Uterus (tissue), 3 donors: ENCODE measurements at regions not wholly inside any gene's neighbourhood (a gene's known extent, or its start where the extent isn't known, plus 50 kb on each side); places are given as distances from the start of the nearest gene placed in this dataset.

Experiments used
- DNase-seq, 2 donors: peaks; one replicate each; pipeline ENCODE4 v3.0.0-alpha.2; 2019 to 2020
- H3K27ac ChIP-seq, 2 donors: fragments of 200-600 bp; sonication (generic); 1 replicate in 1 of 2; 2 replicates in 1 of 2; pipeline ENCODE4 v1.5.1; 2016 to 2018
- H3K27me3 ChIP-seq, 2 donors: fragments of 200-600 bp; sonication (generic); one replicate each; pipeline ENCODE4 v1.5.1; 2018 to 2019; ENCODE audit warnings: control low read depth in 1 of 2
- H3K36me3 ChIP-seq, 2 donors: fragments of 200-600 bp; sonication (generic); one replicate each; pipeline ENCODE4 v1.5.1; 2019; ENCODE audit warnings: control low read depth in 1 of 2
- H3K4me1 ChIP-seq, 2 donors: fragments of 200-600 bp; sonication (generic); one replicate each; pipeline ENCODE4 v1.5.1; 2018 to 2019; ENCODE audit warnings: control low read depth in 1 of 2
- H3K4me3 ChIP-seq, 2 donors: fragments of 200-600 bp; sonication (generic); 1 replicate in 1 of 2; 2 replicates in 1 of 2; pipeline ENCODE4 v1.5.1; 2018 to 2019; ENCODE audit warnings: mild to moderate bottlenecking in 1 of 2
- H3K9me3 ChIP-seq, 2 donors: fragments of 200-600 bp; sonication (generic); one replicate each; pipeline ENCODE4 v1.5.1; 2019; ENCODE audit warnings: control low read depth in 1 of 2
- CTCF ChIP-seq, 4 experiments: fragments of 200-600 bp in 2 of 4; fragments of 450-650 bp in 2 of 4; sonication (generic) in 2 of 4; IDR thresholded peaks; one replicate each; pipeline ENCODE4 v1.5.1; 2016 to 2019; ENCODE audit warnings: antibody characterized with exemption in 4 of 4, mild to moderate bottlenecking in 2 of 4, moderate library complexity in 1 of 4
- POLR2A ChIP-seq, 2 donors: fragments of 450-650 bp; IDR thresholded peaks; one replicate each; pipeline ENCODE4 v1.6.1; 2016; ENCODE audit warnings: antibody characterized with exemption in 2 of 2, mild to moderate bottlenecking in 1 of 2, moderate library complexity in 1 of 2
- intact Hi-C: fragments of 100-400 bp; cut with DNase I; formaldehyde crosslinking; loops from one replicate; pipeline ENCODE4 v1.15.1; 2023; ENCODE audit warnings: low total_unique reads
- donor health status: DM: yes; HTN: yes; CAD: no.

DNA sequence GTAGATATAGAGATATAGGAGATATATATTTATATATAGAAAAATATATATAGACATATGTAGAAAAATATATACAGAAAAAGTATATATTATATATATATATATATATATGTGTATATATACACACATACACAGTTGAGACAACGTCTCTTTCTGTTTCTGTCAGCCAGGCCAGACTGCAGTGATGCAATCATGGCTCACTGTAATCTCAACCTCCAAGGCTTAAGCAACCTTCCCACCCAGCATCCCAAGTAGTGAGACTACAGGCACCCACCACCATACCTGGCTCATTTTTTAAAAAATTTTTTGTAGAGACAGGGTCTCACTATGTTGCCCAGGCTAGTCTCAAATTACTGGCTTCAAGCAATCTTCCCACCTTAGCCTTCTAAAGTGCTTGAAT, 426.3 kb downstream of the GPM6A start:
- Histone ChIP-seq H3K9me3 (no peaks in the 10 kb centered on the region), H3K4me1 (no peaks in the 10 kb centered on the region), H3K27ac (no peak overlapping the region), H3K27me3 (no peaks in the 10 kb centered on the region), H3K36me3 (no peaks in the 10 kb centered on the region), H3K4me3 (no peak overlapping the region)
- TF ChIP-seq CTCF (IDR thresholded peaks at IDR 0.05): no peak
- DNase-seq: no peak
- intact Hi-C loops: no loop called here

DNA sequence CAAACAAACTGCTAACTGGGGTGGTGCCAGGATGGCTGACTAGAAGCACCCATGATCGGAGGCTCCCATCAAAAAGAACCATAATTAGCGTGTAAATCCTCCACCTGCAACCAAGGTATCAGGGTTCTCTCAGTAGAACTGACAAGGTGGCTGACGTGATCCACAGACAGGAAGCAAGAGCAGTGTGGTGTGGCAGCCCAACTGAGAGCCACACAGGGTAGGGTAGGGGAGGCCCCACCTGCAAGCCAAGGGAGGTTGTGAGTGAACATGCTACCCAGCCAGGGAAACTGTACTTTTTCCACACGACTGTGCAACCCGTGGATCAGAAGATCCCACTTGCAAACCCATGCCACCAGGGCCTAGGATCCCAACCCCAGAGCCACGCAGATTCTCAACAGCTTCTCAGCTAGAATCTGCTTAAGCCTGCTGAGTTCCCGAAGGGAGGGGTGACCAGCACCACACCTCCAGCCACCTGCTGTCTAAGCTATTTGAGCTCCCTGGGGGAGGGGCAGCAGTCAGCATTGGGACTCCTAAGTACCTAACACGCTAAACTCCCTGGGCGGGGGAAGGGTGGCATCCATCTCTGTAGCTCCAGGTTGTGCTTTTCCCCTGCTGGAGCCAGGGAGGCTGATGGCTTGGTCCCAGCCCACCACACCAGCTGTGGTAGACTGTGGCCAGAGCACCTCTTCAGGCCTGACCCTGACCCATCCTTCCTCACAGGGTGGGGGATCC, 425.1 kb downstream of the GPM6A start:
- Histone ChIP-seq H3K27ac (no peak overlapping the region), H3K4me3 (no peak overlapping the region), H3K27me3 (no peaks in the 10 kb centered on the region), H3K9me3 (no peaks in the 10 kb centered on the region), H3K36me3 (no peaks in the 10 kb centered on the region), H3K4me1 (no peaks in the 10 kb centered on the region)
- TF ChIP-seq CTCF (IDR thresholded peaks at IDR 0.05) (no peak), POLR2A (IDR thresholded peaks at IDR 0.05) (no peak)
- DNase-seq: no peak
- intact Hi-C loops: no loop called here

DNA sequence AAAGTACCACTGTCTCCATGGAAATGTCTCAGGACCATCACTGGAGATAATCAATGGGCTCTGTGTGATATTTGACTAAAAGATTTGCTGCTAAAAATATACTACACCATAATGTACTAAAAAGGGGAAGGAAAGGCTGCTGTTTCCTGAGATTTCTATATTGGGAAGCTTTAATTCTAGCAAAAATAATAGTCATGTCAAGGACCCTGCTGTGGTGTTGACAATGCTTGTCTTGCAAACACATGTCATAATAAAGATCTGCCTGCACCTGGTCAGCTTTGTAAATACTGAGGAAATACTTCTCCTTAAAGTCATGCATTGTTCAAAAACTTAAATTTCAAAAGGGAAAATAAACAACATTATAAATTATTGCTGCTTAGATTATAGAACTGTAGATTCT, 417.9 kb downstream of the GPM6A start:
- no peaks in the 10 kb centered on the region for H3K4me1 ChIP-seq
- no peaks in the 10 kb centered on the region for H3K9me3 ChIP-seq
- H3K4me3 ChIP-seq: no peak overlapping the region
- TF ChIP-seq POLR2A (IDR thresholded peaks at IDR 0.05) (no peak), CTCF (IDR thresholded peaks at IDR 0.05) (no peak)
- no peaks in the 10 kb centered on the region for H3K36me3 ChIP-seq
- H3K27me3 ChIP-seq: no peaks in the 10 kb centered on the region
- no peak for DNase-seq
- intact Hi-C loops: no loop called here
- no peak overlapping the region for H3K27ac ChIP-seq

DNA sequence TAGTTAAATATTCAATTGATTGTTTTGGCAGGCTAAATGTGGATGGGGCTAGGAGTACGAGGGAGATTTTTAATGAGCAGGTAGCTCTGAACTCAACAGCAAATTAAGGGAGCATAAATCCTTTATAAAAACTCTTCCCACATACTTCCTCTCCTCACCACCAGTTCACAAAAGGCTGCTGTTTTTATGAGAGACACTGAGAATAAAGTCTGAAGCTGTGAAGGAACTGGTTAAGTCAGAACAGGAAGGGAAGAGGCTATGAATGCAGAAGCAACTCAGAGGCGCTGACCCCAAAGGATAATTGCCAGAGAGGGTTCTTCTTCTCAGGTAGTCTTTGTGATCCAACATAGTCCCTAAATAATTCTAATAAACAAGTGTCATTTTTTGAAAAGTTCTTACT, 406.1 kb downstream of the GPM6A start:
- no peak for DNase-seq
- no peaks in the 10 kb centered on the region for H3K27me3 ChIP-seq
- intact Hi-C loops: no loop called here
- no peaks in the 10 kb centered on the region for H3K4me1 ChIP-seq
- no peak overlapping the region for H3K4me3 ChIP-seq
- H3K36me3 ChIP-seq: no peaks in the 10 kb centered on the region
- no peaks in the 10 kb centered on the region for H3K9me3 ChIP-seq
- no peak for TF ChIP-seq CTCF (IDR thresholded peaks at IDR 0.05)
- peak overlapping the region; percentile 13 to 31 for H3K27ac ChIP-seq

DNA sequence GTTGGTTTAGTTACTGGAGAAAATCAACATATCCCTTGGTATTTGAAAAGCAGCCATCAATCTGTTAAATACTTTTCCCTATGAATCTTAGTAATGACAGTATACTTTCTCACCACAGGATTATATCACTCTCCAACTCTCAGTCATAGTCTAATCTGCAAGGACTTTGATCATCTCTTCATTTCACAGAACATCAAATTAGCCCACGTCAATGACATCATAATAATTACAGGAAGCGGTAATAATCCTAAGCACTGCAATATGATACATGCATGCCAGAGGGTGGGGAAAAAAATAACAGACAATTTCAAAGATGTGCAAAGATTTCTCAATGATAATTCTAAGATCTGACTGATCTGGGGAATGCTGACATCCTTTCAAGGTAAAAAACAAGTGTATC, 404.1 kb downstream of the GPM6A start:
- Histone ChIP-seq H3K27me3 (no peaks in the 10 kb centered on the region), H3K27ac (peak overlapping the region; percentile 10 to 34), H3K9me3 (no peaks in the 10 kb centered on the region), H3K4me1 (no peaks in the 10 kb centered on the region), H3K36me3 (no peaks in the 10 kb centered on the region), H3K4me3 (no peak overlapping the region)
- DNase-seq: no peak
- TF ChIP-seq CTCF (IDR thresholded peaks at IDR 0.05): no peak
- TF ChIP-seq POLR2A (IDR thresholded peaks at IDR 0.05): no peak
- intact Hi-C loops: no loop called here
